Hematopoietic multipotent progenitor cell treated with erythropoietin and hydrocortisone succinate and interleukin-3 and kit ligand, for 6 days (in vitro differentiated cells): ENCODE measurements at regions not wholly inside any gene's neighbourhood (a gene's known extent, or its start where the extent isn't known, plus 50 kb on each side); places are given as distances from the start of the nearest gene placed in this dataset.

Source experiments
- DNase-seq: peaks from one replicate; pipeline ENCODE4 v3.0.0-alpha.2; 2015

GRCh38 chr12:81022531-81022930 lies 55.3 kb upstream of the ACSS3 start:
- no peak for DNase-seq

DNA sequence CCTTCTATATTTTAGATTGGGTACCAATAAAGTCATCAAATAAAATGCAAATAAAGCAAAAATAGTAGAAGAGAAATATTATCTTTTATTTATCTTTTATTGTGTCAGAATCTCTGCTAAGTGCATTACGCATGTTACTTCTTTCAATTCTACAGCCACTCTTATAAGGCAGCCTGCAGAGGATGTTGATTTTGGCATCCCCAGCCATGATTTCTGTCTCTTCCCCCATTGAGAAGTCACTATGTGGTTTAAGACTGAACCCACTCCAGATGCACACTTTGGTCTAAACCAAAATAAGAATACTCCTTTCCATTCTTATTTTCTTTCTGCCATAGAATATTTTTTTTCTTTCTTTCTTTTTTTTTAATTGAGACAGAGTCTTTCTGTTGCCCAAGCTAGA lies 56.0 kb upstream of the ACSS3 start:
- no peak for DNase-seq

- DNase-seq = no peak
These were observed 56.6 kb upstream of the ACSS3 start for GRCh38 chr12:81021131-81021748.

DNA sequence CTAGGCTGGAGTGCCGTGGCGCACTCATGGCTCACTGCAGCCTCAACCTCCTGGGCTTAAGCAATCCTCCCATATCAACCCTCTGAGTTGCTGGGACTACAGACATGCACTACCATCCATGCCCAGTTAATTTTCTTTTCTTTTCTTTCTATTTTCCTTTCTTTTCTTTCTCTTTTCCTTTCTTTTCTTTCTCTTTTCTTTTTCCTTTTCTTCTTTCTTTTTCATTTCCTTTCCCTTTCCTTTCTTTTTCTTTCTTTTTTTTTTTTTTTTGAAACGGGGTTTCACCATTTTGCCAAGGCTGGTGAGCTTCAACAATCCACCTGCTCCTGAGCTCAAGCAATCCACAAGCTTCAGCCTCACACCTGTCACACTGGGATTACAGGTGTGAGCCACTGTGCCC lies 60.1 kb upstream of the ACSS3 start:
- no peak for DNase-seq

GRCh38 chr12:81015510-81015909 lies 62.4 kb upstream of the ACSS3 start:
- DNase-seq = no peak

- DNase-seq = no peak
These were observed 67.2 kb upstream of the ACSS3 start for GRCh38 chr12:81010641-81011040.

- DNase-seq = no peak
These were observed 67.9 kb upstream of the LIN7A start for GRCh38 chr12:81005606-81006005.

- no peak for DNase-seq
These were observed 63.1 kb upstream of the LIN7A start for GRCh38 chr12:81000831-81001230.

- peak; percentile 7 for DNase-seq
These were observed 51.3 kb upstream of the LIN7A start for GRCh38 chr12:80988986-80989385.
